ENCODE measurements at regions not wholly inside any gene's neighbourhood (a gene's known extent, or its start where the extent isn't known, plus 50 kb on each side); places are given as distances from the start of the nearest gene placed in this dataset.
"Not testable (repeated sequence)": the region's sequence is repeated elsewhere in the genome, so short reads cannot be mapped to it uniquely, and the experiment has no call there.

DNA sequence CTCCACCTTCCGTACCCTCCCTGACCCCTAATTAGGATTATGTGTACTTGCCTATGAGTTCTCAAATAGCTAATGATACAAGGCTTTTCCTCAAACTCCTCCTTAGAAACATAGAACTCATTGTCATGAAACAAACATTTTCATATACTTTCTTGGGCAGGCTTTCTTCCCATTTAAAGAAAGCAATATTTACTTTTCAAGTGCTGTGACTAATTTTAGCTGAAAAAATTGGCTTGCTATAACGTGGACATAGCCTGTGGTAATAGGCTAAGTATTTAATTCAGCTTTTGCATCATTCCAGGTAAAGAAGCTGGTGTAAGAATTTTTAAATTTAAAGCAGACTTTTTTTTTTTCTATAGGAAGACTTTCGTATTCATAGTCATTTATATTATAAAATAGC is 208.7 kb downstream of the SOX2 start:
- no peak for DNase-seq (ENCODE audit: low read depth)

DNA sequence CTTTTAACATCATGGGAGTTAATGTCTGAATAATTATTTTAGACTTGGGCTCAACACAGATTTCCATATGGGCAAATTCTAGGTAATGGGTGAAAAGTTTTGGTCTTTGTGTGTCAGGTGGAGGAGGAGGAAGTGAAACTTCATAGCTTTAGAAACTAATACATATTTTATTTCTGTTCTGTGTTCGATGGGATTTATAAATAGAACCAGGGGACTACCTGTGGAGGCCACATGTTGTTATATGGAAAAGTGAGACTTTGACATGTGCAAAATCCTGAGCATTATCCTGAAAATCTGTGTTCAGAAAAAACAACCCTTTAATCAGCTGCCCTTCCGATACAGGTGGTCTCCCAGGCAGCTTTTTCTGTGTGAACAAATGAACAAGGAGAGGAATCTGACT is 209.5 kb downstream of the SOX2 start:
- no peak for DNase-seq (ENCODE audit: low read depth)

GRCh38 chr3:181925841-181926240 is 214.1 kb downstream of the SOX2 start:
- DNase-seq (ENCODE audit: low read depth): not testable (repeated sequence)

DNA sequence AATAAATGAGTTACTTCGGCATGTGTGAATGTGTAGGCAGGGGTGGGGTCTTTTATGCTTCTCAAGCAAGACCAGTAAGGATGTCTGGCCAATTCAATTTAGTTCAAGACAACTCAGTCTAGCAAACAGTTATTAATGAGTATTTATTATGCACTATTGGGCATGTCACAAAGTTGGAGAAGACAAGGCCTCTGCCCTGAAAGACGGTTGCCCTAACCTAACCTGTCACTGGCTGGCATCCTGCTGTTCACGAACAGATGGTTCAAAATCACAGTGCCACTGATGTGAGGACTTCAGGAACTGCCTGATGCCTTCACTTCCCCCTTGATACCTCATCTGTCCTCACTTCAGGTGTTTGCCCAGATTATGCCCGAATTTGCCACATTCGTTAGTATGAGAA is 217.8 kb downstream of the SOX2 start:
- no peak for DNase-seq (ENCODE audit: low read depth)

DNA sequence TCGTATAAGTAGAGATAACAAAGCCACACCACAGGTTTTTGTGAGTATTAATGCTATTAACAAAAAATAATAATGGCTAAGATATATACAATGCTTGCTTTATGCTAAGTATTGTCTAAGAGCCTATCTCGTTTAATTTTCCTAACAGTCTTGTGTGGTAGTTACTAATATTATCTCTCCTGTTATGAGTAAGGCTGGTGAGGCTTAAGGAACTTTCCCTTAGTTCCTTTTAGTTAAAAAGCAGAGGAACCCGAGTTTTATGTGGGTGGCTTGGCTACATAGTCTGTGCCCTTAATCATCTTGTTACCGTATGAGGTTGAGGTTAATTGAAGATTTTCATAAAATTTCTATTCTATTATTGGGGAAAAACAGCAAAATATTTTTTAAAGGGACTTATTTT is 218.4 kb downstream of the SOX2 start:
- DNase-seq (ENCODE audit: low read depth): no peak

DNA sequence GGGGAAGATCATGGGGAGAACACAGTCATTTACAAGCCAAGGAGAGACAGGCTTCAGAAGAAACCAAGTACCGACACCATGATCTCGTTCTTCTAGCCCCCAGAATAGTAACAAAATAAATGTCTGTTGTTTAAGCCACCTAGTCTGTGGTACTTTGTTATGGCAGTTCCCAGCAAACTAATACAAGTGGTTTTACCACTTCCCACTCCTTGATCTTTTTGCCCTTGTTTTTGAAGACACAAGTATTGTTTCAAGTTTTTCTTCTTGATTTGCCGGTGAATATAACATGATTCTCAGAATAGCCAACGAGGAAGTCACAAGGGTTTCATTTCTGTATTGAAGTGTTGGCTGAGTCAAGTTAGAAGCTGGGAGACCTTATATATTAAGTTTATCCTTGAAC is 220.3 kb downstream of the SOX2 start:
- DNase-seq (ENCODE audit: low read depth): no peak

GRCh38 chr3:181933052-181933618 is 221.4 kb downstream of the SOX2 start:
- DNase-seq (ENCODE audit: low read depth): no peak

DNA sequence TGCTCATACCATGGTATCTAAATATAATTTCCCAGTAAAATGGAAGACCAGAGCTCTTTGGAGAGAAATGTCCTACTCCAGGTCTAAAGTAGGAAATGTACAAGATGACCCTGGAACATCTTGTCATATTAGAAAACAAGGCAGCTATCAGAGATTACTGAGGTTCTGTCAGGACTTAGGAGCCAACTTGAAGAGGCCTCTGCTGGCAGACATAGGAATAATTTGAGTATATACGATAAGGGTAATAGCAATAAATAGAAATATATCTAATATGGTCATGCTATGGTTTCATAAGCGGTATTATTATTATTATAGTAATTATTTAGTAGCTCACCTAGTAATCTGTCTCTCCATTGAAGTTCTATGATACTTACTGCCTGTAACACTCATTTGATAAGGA is 224.2 kb downstream of the SOX2 start:
- no peak for DNase-seq (ENCODE audit: low read depth)

- DNase-seq (ENCODE audit: low read depth): no peak
These were observed 225.0 kb downstream of the SOX2 start for GRCh38 chr3:181936774-181937173.

GRCh38 chr3:181938580-181938979 is 226.9 kb downstream of the SOX2 start:
- not testable (repeated sequence) for DNase-seq (ENCODE audit: low read depth)

DNA sequence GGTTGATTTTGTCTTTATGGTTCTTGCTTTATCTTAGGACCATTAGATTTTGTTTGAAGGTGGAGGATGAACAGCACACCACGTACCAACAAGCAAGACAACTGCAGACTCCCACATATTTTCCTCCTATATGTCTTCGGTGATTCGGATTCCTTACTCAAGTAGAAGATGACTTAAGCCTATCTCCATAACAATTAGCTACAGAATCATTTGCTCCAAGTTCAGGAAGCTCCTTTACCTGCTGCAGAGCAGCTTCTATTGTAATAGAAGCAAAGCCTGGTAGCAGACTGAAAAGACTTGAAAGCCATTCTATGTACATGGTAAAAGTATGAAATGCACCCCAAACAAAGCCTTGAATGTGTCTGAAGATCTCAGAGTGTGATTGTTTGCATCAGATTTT is 229.0 kb downstream of the SOX2 start:
- DNase-seq (ENCODE audit: low read depth): no peak

GRCh38 chr3:181941250-181941649 is 229.5 kb downstream of the SOX2 start:
- DNase-seq (ENCODE audit: low read depth): no peak

- no peak for DNase-seq (ENCODE audit: low read depth)
These were observed 231.6 kb downstream of the SOX2 start for GRCh38 chr3:181943285-181943684.

- no peak for DNase-seq (ENCODE audit: low read depth)
These were observed 235.9 kb downstream of the SOX2 start for GRCh38 chr3:181947606-181948005.

DNA sequence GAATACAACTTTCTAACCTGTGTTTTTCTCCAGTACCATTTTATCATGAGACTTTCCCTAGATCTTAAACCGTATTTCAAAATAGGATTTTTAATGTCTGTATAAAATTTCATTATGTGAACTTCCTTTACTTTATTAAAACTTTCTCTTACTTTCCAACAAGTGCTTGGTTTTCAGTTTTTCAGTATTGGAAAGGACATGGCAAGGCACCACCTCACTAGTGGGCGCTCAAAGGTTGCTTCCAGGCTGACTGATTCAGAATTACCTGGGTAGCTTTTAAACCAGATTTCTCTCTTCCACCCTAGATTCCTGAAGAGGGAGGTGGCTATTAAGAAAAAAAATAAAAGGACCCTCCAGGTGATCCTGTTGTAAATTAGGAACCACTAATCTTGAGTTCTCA is 236.6 kb downstream of the SOX2 start:
- DNase-seq (ENCODE audit: low read depth): no peak

GRCh38 chr3:181952221-181952620 is 240.5 kb downstream of the SOX2 start:
- DNase-seq (ENCODE audit: low read depth): no peak

DNA sequence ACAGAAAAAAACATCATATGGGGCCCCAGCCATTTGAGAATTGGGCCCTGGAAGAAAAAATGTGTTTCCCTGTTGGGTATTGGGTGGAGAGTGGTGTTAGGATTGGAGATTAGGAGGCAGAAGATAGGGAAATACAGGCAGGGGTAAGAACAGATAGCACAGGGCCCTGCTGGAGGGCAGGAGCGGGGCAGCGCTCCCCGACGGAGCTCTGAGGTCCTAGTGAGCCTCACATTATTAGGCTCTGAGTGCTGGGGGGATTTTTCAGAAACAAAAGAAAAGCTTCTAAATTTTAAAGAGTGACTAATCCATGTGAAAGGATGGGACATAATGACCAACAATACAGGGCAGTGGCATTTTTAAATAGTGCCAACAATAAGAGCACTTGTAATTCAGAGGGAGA is 241.2 kb downstream of the SOX2 start:
- DNase-seq (ENCODE audit: low read depth): no peak

- no peak for DNase-seq (ENCODE audit: low read depth)
These were observed 243.8 kb downstream of the SOX2 start for GRCh38 chr3:181955566-181955965.

DNA sequence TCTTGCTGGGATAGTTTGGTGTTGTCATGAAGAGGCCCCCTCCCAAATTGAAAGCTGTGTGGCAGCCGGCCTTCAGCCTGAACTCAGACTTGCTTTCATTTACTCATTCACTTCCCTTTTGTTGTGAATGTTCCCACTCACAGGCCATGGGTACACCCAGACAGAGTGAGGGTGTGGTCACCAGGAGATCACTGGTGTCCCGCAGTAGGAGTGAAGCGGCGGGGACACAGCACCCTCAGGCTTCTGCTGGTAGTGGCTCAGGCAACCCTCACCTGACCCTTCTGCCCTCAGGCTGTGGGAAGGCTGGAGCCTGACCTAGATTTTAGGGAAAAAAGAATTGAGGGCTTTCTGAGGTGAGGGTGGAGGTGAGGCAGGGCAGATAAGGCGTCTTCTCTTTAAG is 244.4 kb downstream of the SOX2 start:
- no peak for DNase-seq (ENCODE audit: low read depth)

DNA sequence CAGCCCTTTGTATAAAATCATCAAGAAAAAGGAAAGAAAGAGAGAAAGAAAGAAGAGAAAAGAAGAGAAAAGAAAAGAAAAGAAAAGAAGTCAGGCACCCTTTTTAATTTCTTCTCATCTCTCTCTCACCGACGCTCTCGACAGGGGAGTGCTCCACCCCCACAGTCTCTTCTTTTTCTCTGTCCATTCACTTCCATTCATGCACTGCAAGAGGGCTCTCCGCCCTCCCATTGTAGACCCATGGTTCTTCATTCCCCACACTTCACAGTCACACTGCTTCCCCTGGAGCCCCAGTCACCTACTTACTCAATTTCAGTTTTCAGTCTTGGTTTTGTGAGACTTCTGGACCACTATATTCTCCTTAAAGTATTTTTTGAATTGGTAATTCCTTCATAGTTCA is 254.7 kb downstream of the SOX2 start:
- DNase-seq (ENCODE audit: low read depth): no peak

GRCh38 chr3:181969925-181970324 is 258.2 kb downstream of the SOX2 start:
- DNase-seq (ENCODE audit: low read depth): no peak

- no peak for DNase-seq (ENCODE audit: low read depth)
These were observed 259.7 kb downstream of the SOX2 start for GRCh38 chr3:181971424-181971823.

- no peak for DNase-seq (ENCODE audit: low read depth)
These were observed 262.5 kb downstream of the SOX2 start for GRCh38 chr3:181974198-181974597.

- no peak for DNase-seq (ENCODE audit: low read depth)
These were observed 264.8 kb downstream of the SOX2 start for GRCh38 chr3:181976526-181976925.

DNA sequence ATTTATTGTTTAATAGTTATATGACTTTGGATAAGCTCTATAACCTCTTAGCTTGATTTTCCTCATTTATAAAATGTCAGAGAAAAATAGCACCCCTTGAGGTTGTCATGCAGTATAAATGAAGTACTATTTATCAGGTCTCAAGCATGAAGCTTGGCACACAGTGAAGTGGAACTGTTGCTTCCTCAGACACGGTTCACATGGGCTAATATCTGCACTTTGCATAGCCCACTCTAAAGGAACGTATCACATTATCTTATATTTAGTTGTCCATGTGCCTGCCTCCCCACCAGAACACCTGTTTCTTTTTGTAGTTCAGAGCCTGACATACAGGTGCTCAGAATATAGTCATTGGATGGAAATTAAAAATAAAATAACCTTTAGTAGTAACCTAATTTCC is 273.7 kb downstream of the SOX2 start:
- no peak for DNase-seq (ENCODE audit: low read depth)
